ENCODE measurements at regions not wholly inside any gene's neighbourhood (a gene's known extent, or its start where the extent isn't known, plus 50 kb on each side); places are given as distances from the start of the nearest gene placed in this dataset.

DNA sequence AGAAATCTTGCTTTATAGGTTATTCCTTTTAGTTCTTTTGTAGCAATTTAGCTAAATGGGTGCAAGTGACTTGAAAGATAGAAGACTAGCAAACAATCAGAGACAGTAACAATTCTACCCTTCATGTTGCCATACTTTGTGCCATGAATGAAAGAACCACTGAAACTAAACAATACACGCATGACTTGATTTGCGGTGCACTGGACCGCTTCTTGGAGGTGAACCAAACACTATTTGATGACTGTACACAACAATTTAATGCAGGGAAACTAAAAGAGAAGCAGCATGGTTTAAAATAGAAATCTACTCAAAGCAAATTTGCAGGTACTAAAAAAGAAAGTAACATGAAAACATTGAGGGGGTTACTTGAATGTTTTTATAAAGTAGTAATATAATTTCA is 331.0 kb upstream of the RARB start:
- DNase-seq (ENCODE audit: low read depth): no peak

DNA sequence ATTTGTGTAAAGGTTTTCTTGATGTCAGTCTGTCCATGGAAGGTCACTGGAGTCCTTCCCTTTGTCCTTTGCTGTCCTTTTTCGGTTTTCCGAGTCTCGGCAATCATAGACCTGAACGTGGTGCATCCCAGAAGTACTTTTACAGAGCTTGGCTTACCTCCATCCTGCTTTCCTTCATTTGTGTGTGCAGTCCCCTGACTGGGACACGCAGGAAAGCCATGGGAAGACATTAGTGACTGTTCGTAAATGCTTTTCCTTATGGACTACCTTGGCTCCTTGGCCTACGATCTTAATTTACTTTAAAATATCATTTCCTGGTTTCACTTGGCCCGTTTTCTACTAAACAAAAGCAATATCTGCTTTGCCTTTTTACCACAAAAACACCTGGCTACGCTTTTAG is 328.4 kb upstream of the RARB start:
- DNase-seq (ENCODE audit: low read depth): no peak

DNA sequence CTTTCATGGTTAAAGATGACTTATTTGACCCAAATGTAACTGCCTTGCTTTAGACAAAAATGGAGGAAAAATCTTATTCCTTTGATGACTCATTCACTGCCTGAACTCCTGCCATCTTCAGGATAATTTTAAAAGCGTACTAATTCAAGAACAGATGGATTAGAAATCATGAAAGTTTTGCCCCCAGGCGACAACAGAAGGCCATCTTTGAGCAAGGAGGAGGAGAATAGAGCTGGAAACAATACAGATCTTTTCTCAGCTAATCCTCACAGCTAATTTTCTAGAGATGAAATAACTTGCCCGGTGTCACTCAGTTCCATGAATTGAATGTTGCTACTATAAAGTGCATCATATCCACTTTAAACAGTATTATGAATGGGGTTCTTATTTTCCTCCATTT is 324.7 kb upstream of the RARB start:
- peak; percentile 74 for DNase-seq (ENCODE audit: low read depth)

- no peak for DNase-seq (ENCODE audit: low read depth)
Measured at GRCh38 chr3:25107918-25108617, 320.0 kb upstream of the RARB start.

- no peak for DNase-seq (ENCODE audit: low read depth)
Measured at GRCh38 chr3:25110642-25111041, 317.4 kb upstream of the RARB start.

- no peak for DNase-seq (ENCODE audit: low read depth)
Measured at GRCh38 chr3:25113891-25114290, 314.2 kb upstream of the RARB start.

- DNase-seq (ENCODE audit: low read depth): no peak
Measured at GRCh38 chr3:25114532-25114931, 313.5 kb upstream of the RARB start.

DNA sequence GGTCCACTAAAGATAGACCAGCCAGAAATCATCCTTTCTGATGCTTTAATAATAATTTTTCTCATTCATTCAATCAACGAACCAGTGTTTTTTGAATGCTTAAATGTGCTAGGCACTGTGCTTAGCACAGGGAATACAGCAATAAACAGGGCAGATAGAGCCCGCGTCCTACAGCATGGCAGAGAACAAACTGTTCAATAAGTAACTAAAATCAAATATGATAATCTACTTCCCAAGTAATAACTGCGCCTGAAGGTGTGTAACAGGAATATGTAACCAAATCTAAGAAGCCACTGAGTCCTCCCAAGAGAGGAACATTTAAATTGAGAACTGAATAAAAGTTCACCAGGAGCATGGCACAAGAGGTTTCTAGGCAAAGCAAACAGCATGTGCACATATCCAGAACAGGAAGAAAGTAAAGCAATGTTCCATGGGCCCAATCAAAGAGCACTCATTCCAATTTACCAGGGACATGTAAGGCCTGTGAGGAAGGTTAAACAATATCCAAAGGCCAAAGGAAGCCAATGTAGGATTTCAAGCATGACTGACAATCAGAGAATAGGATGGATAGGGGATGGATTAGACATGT is 311.0 kb upstream of the RARB start:
- no peak for DNase-seq (ENCODE audit: low read depth)

DNA sequence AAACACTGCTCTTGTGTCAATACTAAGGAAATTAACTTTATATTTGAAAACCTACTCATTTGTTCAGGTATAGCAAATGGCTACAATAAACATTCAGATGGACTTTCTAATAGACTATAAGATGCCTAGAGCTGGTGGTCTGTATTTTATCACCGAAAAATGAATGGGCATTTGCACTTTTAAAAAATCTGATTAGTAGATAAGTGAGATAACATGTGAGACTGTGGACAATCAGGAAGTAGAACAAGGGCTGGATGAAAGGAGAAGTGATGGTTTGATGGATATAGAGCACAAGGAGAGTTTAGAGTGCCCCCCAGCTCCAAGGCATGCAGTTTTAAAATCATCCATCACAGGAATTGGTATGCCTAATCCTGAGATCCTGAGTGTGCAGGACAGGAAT is 308.4 kb upstream of the RARB start:
- no peak for DNase-seq (ENCODE audit: low read depth)

DNA sequence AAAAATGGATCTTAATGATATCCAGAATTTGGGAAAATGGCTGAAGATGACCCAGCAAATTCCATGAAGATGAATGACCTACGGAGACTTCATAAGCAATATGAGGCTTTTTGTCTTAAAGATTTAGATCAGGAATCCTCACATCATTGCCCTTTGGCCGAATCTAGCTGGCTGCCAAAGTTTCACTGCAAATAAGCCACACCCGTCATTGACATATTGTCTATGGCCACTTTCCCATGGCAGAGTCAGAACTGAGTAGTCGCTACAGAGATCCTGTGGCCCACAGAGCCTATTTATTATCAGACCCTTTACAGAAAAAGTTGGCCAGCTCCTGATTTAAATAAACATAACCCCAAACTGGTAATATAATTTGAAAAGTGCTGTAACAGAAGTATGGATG is 307.4 kb upstream of the RARB start:
- no peak for DNase-seq (ENCODE audit: low read depth)

- no peak for DNase-seq (ENCODE audit: low read depth)
Measured at GRCh38 chr3:25125201-25125600, 302.9 kb upstream of the RARB start.

DNA sequence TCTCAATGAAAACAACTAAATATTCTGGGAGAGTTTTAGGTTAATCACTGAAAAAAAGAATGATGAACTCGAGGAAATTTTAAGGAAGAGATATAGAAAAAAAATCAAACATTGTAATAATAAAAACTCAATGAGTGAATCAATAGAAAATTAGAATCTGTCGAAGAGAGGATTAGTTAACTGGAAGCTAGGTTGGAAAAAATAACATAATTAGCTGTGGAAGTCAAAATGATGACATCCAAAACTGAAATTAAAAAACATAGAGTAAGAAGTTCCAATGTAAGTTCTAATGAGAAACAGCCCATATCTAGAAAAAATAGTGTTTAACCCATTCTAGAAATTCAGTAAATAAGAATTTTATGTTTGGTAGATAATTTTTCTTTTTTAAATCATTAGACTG is 299.3 kb upstream of the RARB start:
- no peak for DNase-seq (ENCODE audit: low read depth)

DNA sequence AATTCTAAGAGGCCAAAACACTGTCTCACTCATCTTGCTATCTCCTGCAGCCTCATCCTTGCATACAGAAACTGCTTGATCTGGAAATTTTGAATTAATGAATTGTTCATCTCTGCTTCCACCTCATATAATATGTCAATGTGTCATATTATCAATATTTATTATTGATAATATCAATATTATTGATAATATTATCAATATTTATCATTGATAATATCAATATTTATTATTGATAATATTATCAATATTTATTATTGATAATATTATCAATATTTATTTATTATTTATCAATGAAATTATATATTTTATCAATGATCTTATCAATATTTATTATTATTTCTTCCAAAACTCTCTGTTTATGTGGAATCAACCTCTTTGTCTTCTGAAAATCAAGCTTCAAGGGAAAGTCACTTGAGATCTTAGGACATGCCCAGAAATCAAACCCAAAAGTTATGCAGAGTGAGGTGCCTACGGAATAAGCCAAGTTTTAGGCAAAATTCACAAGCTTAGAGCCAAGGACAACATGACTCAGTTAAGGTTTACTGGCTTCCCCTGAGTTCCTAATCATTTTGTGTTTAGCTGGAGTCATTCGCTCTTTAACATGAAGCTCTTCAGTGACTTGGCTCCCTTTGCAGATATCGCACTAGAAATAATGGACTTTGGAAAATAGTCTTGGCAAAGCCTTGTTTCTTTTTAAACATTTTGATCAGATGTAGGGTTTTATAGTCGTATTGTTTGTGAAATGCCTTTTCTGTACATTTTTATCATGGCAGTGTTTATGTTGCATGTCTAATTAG is 297.1 kb upstream of the RARB start:
- DNase-seq (ENCODE audit: low read depth): no peak

- DNase-seq (ENCODE audit: low read depth): no peak
Measured at GRCh38 chr3:25133588-25133987, 294.5 kb upstream of the RARB start.

- DNase-seq (ENCODE audit: low read depth): no peak
Measured at GRCh38 chr3:25137606-25138005, 290.5 kb upstream of the RARB start.

DNA sequence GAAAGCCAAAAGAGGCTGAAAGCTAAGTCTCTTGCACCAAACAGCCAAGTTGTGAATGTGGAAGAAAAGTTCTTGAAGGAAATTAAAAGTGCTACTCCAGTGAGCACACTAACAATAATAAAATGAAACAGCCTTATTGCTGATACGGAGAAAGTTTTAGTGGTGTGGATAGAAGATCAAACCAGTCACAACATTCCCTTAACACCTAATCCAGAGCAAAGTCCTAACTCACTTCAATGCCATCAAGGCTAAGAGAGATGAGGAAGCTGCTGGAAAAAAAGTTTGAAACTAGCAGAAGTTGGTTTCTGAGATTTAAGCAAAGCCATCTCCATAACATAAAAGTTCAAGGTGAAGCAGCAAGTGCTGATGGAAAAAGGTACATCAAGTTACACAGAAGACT is 288.8 kb upstream of the RARB start:
- DNase-seq (ENCODE audit: low read depth): no peak

GRCh38 chr3:25142609-25143355 is 285.3 kb upstream of the RARB start:
- DNase-seq (ENCODE audit: low read depth): no peak

DNA sequence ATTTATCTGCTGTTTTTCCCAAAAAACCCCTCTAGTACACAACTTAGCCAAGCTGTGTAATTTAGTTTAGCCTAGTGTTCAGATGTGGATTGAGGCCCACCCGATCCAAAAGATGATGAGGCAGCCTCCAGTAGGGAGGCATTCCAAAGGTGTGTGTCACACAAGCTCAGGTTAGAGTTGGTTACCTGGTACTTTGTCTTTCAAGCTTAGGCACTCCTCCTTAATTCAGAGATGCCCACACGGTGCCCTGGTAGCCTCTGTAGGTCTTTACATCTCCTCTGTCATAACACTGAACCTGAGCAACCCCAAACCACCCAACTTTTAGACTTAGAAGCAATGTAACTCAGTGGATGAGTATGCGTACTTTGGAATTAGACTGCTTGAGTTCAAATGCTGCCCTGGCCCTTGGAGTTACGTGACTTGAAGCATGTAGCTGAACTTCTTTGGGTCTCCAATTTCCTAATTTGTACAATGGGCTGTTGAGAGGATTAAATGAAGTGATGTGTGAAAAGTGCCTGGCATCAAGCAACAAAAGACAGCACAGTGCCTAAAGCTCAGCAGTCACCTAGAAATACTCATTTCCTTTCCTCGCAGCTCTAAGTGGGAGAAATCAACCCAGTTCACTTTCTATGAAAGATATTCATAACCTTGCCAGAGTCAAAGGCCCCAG is 284.6 kb upstream of the RARB start:
- no peak for DNase-seq (ENCODE audit: low read depth)

GRCh38 chr3:25144430-25144829 is 283.6 kb upstream of the RARB start:
- no peak for DNase-seq (ENCODE audit: low read depth)

DNA sequence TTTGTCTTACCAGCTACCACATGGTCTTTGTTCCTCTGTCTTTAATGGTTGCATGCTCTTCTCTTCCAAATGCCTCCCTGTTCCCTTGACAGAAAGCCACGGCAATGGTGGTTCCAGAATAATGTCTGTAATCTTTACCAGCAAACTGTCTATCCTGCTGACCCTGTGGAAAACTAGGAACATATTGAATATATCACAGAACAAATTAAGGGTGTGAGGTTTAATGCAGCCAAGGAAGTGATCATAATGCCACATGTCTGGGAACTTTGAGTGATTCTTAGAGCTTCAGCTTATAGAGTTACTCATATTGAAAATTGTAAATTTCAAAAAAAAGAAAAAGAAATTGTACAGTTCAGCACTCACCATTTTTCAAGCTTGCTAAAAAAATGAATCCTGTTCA is 282.9 kb upstream of the RARB start:
- no peak for DNase-seq (ENCODE audit: low read depth)

- DNase-seq (ENCODE audit: low read depth): no peak
Measured at GRCh38 chr3:25150199-25150598, 277.9 kb upstream of the RARB start.
